H1 (cell line): ENCODE measurements at regions not wholly inside any gene's neighbourhood (a gene's known extent, or its start where the extent isn't known, plus 50 kb on each side); places are given as distances from the start of the nearest gene placed in this dataset.

ENCODE experiments used
- CBX5 ChIP-seq: fragments of 300-800, 300-1000 bp; sonication (generic); IDR thresholded peaks from 2 replicates; pipeline ENCODE4 v1.7.1; 2016; ENCODE audit warnings: antibody characterized with exemption, low read length, low read depth
- CHD7 ChIP-seq: fragments of 300-600 bp; sonication (generic); IDR thresholded peaks from 2 replicates; pipeline ENCODE4 v1.7.1; 2012; ENCODE audit warnings: low read length, moderate library complexity, mild to moderate bottlenecking, inconsistent platforms; ENCODE audit not compliant: insufficient replicate concordance
- POU5F1 ChIP-seq: IDR thresholded peaks from 2 replicates; pipeline ENCODE4 v1.6.1; 2011; ENCODE audit warnings: low read depth, mild to moderate bottlenecking, low read length, moderate library complexity
- RBBP5 ChIP-seq: IDR thresholded peaks from 2 replicates; pipeline ENCODE4 v1.7.1; 2012; ENCODE audit warnings: low read depth, mild to moderate bottlenecking, inconsistent platforms, low read length, moderate library complexity, borderline replicate concordance
- SIRT6 ChIP-seq: IDR thresholded peaks from one replicate; pipeline ENCODE4 v1.7.1; 2012; ENCODE audit warnings: low read length, inconsistent platforms
- SRF ChIP-seq: IDR thresholded peaks from 2 replicates; pipeline ENCODE4 v1.6.1; 2011; ENCODE audit warnings: mild to moderate bottlenecking, low read depth, low read length, moderate library complexity
- ZNF274 ChIP-seq: IDR thresholded peaks from 2 replicates; pipeline ENCODE4 v1.7.0; 2012; ENCODE audit warnings: low read length, borderline replicate concordance; ENCODE audit errors: extremely low read depth

- no peak for TF ChIP-seq RBBP5
- TF ChIP-seq ZNF274: no peak
- no peak for TF ChIP-seq SRF
- no peak for TF ChIP-seq CBX5
- TF ChIP-seq POU5F1: no peak
- TF ChIP-seq SIRT6: no peak
- TF ChIP-seq CHD7: no peak
Observed at GRCh38 chr16:80019395-80019794, 418.9 kb upstream of the MAF start (continued).
